Breast epithelium (tissue), 4 donors: ENCODE measurements at regions not wholly inside any gene's neighbourhood (a gene's known extent, or its start where the extent isn't known, plus 50 kb on each side); places are given as distances from the start of the nearest gene placed in this dataset.

Experiments
- DNase-seq, 2 donors: peaks; one replicate each; pipeline ENCODE4 v3.0.0-alpha.2; 2019; ENCODE audit warnings: low spot score in 2 of 2
- H3K27ac ChIP-seq, 2 donors: fragments of 200-600 bp; sonication (generic) in 1 of 2; one replicate each; pipeline ENCODE4 v1.5.1; 2016 to 2019; ENCODE audit warnings: mild to moderate bottlenecking in 1 of 2
- H3K27me3 ChIP-seq, 2 donors: fragments of 200-600 bp; sonication (generic) in 1 of 2; one replicate each; pipeline versions ENCODE4 v1.5.1 to v1.6.0; 2017 to 2019; ENCODE audit warnings: control low read depth in 1 of 2, mild to moderate bottlenecking in 1 of 2
- H3K36me3 ChIP-seq: fragments of 200-600 bp; one replicate; pipeline ENCODE4 v1.5.1; 2019
- H3K4me1 ChIP-seq, 2 donors: fragments of 200-600 bp; sonication (generic); one replicate each; pipeline ENCODE4 v1.5.1; 2016 to 2019; ENCODE audit warnings: control low read depth in 1 of 2
- H3K4me3 ChIP-seq, 3 donors: fragments of 200-600 bp; sonication (generic); 1 replicate in 2 of 3; 2 replicates in 1 of 3; pipeline ENCODE4 v1.5.1; 2016 to 2019; ENCODE audit warnings: mild to moderate bottlenecking in 3 of 3, moderate library complexity in 2 of 3
- H3K9me3 ChIP-seq, 2 donors: fragments of 200-600 bp; sonication (generic) in 1 of 2; one replicate each; pipeline ENCODE4 v1.5.1; 2016 to 2019; ENCODE audit warnings: control low read depth in 1 of 2
- CTCF ChIP-seq, 3 donors: fragments of 450-650 bp; IDR thresholded peaks; one replicate each; pipeline ENCODE4 v1.5.1; 2016 to 2017; ENCODE audit warnings: antibody characterized with exemption in 3 of 3, mild to moderate bottlenecking in 3 of 3, moderate library complexity in 3 of 3
- POLR2A ChIP-seq: fragments of 450-650 bp; IDR thresholded peaks from one replicate; pipeline ENCODE4 v1.6.1; 2016; ENCODE audit warnings: antibody characterized with exemption, mild to moderate bottlenecking, moderate library complexity
- POLR2AphosphoS5 ChIP-seq, 3 donors: sonication (generic); formaldehyde crosslinking; IDR thresholded peaks; one replicate each; pipeline ENCODE4 v1.6.1; 2017; ENCODE audit warnings: antibody characterized with exemption in 3 of 3
- intact Hi-C: fragments of 100-400 bp; cut with DNase I; formaldehyde crosslinking; loops from one replicate; pipeline ENCODE4 v1.15.1; 2023; ENCODE audit warnings: low total_unique reads

- DNase-seq, result no peak
- intact Hi-C loops, result no loop called here
- Histone ChIP-seq H3K27ac (no peak overlapping the region), H3K36me3 (no peaks in the 10 kb centered on the region), H3K4me3 (no peak overlapping the region), H3K27me3 (no peaks in the 10 kb centered on the region), H3K4me1 (no peaks in the 10 kb centered on the region), H3K9me3 (no peaks in the 10 kb centered on the region)
- TF ChIP-seq POLR2A, result no peak
- no peak for TF ChIP-seq POLR2AphosphoS5 (IDR thresholded peaks at IDR 0.05)
- no peak for TF ChIP-seq CTCF (IDR thresholded peaks at IDR 0.05)
Measured at GRCh38 chr3:115227461-115227860, 80.4 kb upstream of the ZBTB20 start.

- Histone ChIP-seq H3K36me3 (no peaks in the 10 kb centered on the region), H3K4me3 (no peak overlapping the region), H3K9me3 (no peaks in the 10 kb centered on the region), H3K27me3 (no peaks in the 10 kb centered on the region), H3K27ac (no peak overlapping the region), H3K4me1 (no peaks in the 10 kb centered on the region)
- TF ChIP-seq POLR2A (no peak), CTCF (IDR thresholded peaks at IDR 0.05) (no peak), POLR2AphosphoS5 (IDR thresholded peaks at IDR 0.05) (no peak)
- DNase-seq, result no peak
- intact Hi-C loops, result no loop called here
Measured at GRCh38 chr3:115228266-115228665, 81.2 kb upstream of the ZBTB20 start.

DNA sequence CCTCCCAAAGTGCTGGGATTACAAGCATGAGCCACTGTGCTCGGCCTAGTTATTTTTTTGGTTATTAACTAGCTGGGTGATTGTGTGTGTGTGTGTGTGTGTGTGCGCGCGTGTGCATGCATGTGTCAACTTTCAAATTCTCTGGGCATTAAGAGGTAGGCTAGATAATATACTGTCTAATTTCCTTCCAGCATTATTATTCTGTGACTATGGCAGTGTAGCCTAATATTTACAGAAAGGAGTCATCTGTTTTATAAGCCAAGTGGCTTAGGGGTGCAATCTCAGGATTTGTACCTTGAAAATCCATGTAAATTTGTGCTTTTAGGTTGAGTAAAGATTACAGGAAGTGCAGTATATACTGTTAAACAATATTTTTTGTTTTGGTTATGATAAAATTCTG, 85.1 kb upstream of the ZBTB20 start:
- H3K4me1 ChIP-seq, result no peaks in the 10 kb centered on the region
- intact Hi-C loops, result no loop called here
- TF ChIP-seq POLR2A (no peak), CTCF (IDR thresholded peaks at IDR 0.05) (no peak), POLR2AphosphoS5 (IDR thresholded peaks at IDR 0.05) (no peak)

GRCh38 chr3:115233021-115233420, 85.9 kb upstream of the ZBTB20 start:
- Histone ChIP-seq H3K27me3 (no peaks in the 10 kb centered on the region), H3K9me3 (no peaks in the 10 kb centered on the region), H3K36me3 (no peaks in the 10 kb centered on the region), H3K4me3 (no peak overlapping the region), H3K27ac (no peak overlapping the region), H3K4me1 (no peaks in the 10 kb centered on the region)
- TF ChIP-seq POLR2AphosphoS5 (IDR thresholded peaks at IDR 0.05) (no peak), CTCF (IDR thresholded peaks at IDR 0.05) (no peak), POLR2A (no peak)
- no peak for DNase-seq
- intact Hi-C loops, result no loop called here

More for the DNA sequence above, 85.1 kb upstream of the ZBTB20 start:
- Histone ChIP-seq H3K36me3 (no peaks in the 10 kb centered on the region), H3K27me3 (no peaks in the 10 kb centered on the region), H3K4me3 (no peak overlapping the region), H3K27ac (no peak overlapping the region), H3K9me3 (no peaks in the 10 kb centered on the region)
- DNase-seq, result no peak

DNA sequence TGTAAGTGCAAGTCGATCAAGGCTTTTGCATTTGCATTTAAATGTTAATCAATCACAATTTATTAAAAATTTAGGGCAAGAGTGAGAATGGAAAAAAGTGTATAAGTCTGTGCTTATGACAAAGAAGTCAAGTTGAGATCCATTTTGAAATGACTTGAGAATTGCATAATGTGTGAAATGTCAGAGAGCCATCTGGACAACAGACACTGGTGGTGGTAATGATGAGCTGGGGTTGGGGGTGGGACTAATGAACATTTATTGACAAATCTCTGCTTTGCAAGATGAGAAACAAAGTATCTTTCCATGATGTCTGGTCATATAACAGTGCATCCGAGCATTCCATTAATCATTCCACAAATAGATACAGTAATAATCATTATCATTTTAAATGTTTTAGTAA, 89.4 kb upstream of the ZBTB20 start:
- Histone ChIP-seq H3K4me3 (no peak overlapping the region), H3K27me3 (no peaks in the 10 kb centered on the region), H3K9me3 (no peaks in the 10 kb centered on the region), H3K4me1 (no peaks in the 10 kb centered on the region), H3K27ac (no peak overlapping the region), H3K36me3 (no peaks in the 10 kb centered on the region)
- TF ChIP-seq POLR2A, result no peak
- TF ChIP-seq CTCF (IDR thresholded peaks at IDR 0.05), result no peak
- no peak for TF ChIP-seq POLR2AphosphoS5 (IDR thresholded peaks at IDR 0.05)
- DNase-seq, result no peak
- intact Hi-C loops, result no loop called here
